ENCODE measurements at regions not wholly inside any gene's neighbourhood (a gene's known extent, or its start where the extent isn't known, plus 50 kb on each side); places are given as distances from the start of the nearest gene placed in this dataset.
A peak's percentile ranks its signal among the peaks of the same experiment; 100 is the strongest.

GRCh38 chr9:80028501-80028900, 456.7 kb downstream of the TLE4 start:
- H3K27me3 ChIP-seq (ENCODE audit: control insufficient read depth in 1 of 2, insufficient read depth in 2 of 2, low read length in 2 of 2) = no peaks in the 10 kb centered on the region
- DNase-seq (ENCODE audit: low spot score) (no peak), ATAC-seq (no peak), FAIRE-seq (no peak)
- H3K4me1 ChIP-seq (ENCODE audit: insufficient read depth, low read length) = no peaks in the 10 kb centered on the region
- no TSS peak for BruUV-seq (replicated peaks)
- in situ Hi-C loops (cut with HindIII; ENCODE audit: extremely low pct_ligation_motif_present, low pct_unique_long_range_greater_than_20kb) = no loop called here
- POLR2A ChIA-PET = no interaction called here
- H4K20me1 ChIP-seq (ENCODE audit: insufficient read depth, low read length) = no peaks in the 10 kb centered on the region
- intact Hi-C loops (cut with micrococcal nuclease; ENCODE audit: unreplicated experiment) = no loop called here
- no peak overlapping the region for H3K4me2 ChIP-seq (ENCODE audit: low read depth, low read length)
- no peaks in the 10 kb centered on the region for H3K79me2 ChIP-seq (ENCODE audit: insufficient read depth, low read length)
- H3K27ac ChIP-seq (ENCODE audit: extremely low read length, insufficient read depth, low read length) = no peak overlapping the region
- H3K9ac ChIP-seq (ENCODE audit: insufficient read depth, low read depth, low read length) = no peak overlapping the region
- CTCF ChIA-PET (ENCODE audit: low intra/inter-chr PET ratio, low total read pairs) = no interaction called here
- no peak overlapping the region for H2AFZ ChIP-seq (ENCODE audit: low read length)
- H3K9me3 ChIP-seq (ENCODE audit: low read length) = peaks cover 32% of the 10 kb centered on the region
- H3K4me3 ChIP-seq (replicated peaks in 1 of 3; ENCODE audit: insufficient read depth in 1 of 3, low read depth in 2 of 3, low read length in 3 of 3) = no peak overlapping the region
- no peaks in the 10 kb centered on the region for H3K36me3 ChIP-seq (replicated peaks in 1 of 2; ENCODE audit: control insufficient read depth in 1 of 2, insufficient read depth in 2 of 2, low read length in 2 of 2)
- 5% methylated on average over 2 of the region's 2 CpGs for WGBS (ENCODE audit: low lambda C conversion rate)
- TF ChIP-seq MLLT10 (CRISPR knock-in tag; IDR thresholded peaks at IDR 0.05) (no peak), ZNF282 (IDR thresholded peaks at IDR 0.05; ENCODE audit: partially characterized antibody) (no peak), PBX2 (CRISPR knock-in tag; IDR thresholded peaks at IDR 0.05) (no peak), KLF15 (CRISPR knock-in tag; IDR thresholded peaks at IDR 0.05; ENCODE audit: borderline replicate concordance) (no peak), ZNF33B (CRISPR knock-in tag; IDR thresholded peaks at IDR 0.05) (no peak), ZNF33A (CRISPR knock-in tag; IDR thresholded peaks at IDR 0.05; ENCODE audit: borderline replicate concordance) (no peak), ZNF530 (CRISPR knock-in tag; IDR thresholded peaks at IDR 0.05; ENCODE audit: low read depth) (no peak), MAFG (CRISPR knock-in tag; IDR thresholded peaks at IDR 0.05) (no peak)

GRCh38 chr9:80025796-80026520, 454.2 kb downstream of the TLE4 start:
- no peak overlapping the region for H3K27ac ChIP-seq (ENCODE audit: extremely low read length, insufficient read depth, low read length)
- CTCF ChIA-PET (ENCODE audit: low intra/inter-chr PET ratio, low total read pairs) = no interaction called here
- no peaks in the 10 kb centered on the region for H4K20me1 ChIP-seq (ENCODE audit: insufficient read depth, low read length)
- H3K27me3 ChIP-seq (ENCODE audit: control insufficient read depth in 1 of 2, insufficient read depth in 2 of 2, low read length in 2 of 2) = no peaks in the 10 kb centered on the region
- FAIRE-seq (no peak), DNase-seq (ENCODE audit: low spot score) (no peak), ATAC-seq (no peak)
- no peak overlapping the region for H2AFZ ChIP-seq (ENCODE audit: low read length)
- no peaks in the 10 kb centered on the region for H3K36me3 ChIP-seq (replicated peaks in 1 of 2; ENCODE audit: control insufficient read depth in 1 of 2, insufficient read depth in 2 of 2, low read length in 2 of 2)
- no peaks in the 10 kb centered on the region for H3K4me1 ChIP-seq (ENCODE audit: insufficient read depth, low read length)
- BruUV-seq (replicated peaks) = no TSS peak
- H3K9ac ChIP-seq (ENCODE audit: insufficient read depth, low read depth, low read length) = no peak overlapping the region
- WGBS (ENCODE audit: low lambda C conversion rate) = 8% methylated on average over 5 of the region's 5 CpGs
- H3K4me2 ChIP-seq (ENCODE audit: low read depth, low read length) = no peak overlapping the region
- no peaks in the 10 kb centered on the region for H3K79me2 ChIP-seq (ENCODE audit: insufficient read depth, low read length)
- in situ Hi-C loops (cut with HindIII; ENCODE audit: extremely low pct_ligation_motif_present, low pct_unique_long_range_greater_than_20kb) = no loop called here
- POLR2A ChIA-PET = no interaction called here
- intact Hi-C loops (cut with micrococcal nuclease; ENCODE audit: unreplicated experiment) = no loop called here
- peaks cover 35% of the 10 kb centered on the region; the same call in 1 of the 2 replicates for H3K9me3 ChIP-seq (ENCODE audit: low read length)
- TF ChIP-seq CSRNP1 (CRISPR knock-in tag; IDR thresholded peaks at IDR 0.05) = no peak
- peak; percentile 80 for TF ChIP-seq ATF7 (IDR thresholded peaks at IDR 0.05)
- no peak for TF ChIP-seq ATF7 (CRISPR knock-in tag; IDR thresholded peaks at IDR 0.05)
- no peak overlapping the region for H3K4me3 ChIP-seq (replicated peaks in 1 of 3; ENCODE audit: insufficient read depth in 1 of 3, low read depth in 2 of 3, low read length in 3 of 3)
